GM12875 (cell line): ENCODE measurements at regions not wholly inside any gene's neighbourhood (a gene's known extent, or its start where the extent isn't known, plus 50 kb on each side); places are given as distances from the start of the nearest gene placed in this dataset.

Source experiments
- H3K4me3 ChIP-seq: one replicate; pipeline ENCODE4 v1.5.1; 2011; ENCODE audit warnings: low read depth, low read length, control low read depth
- CTCF ChIP-seq: IDR thresholded peaks from 2 replicates; pipeline ENCODE4 v1.5.1; 2011; ENCODE audit warnings: low read depth, mild to moderate bottlenecking, control low read depth, inconsistent platforms, low read length, moderate library complexity, borderline replicate concordance; ENCODE audit not compliant: insufficient read depth

GRCh38 chr6:21955053-21955595, 341.7 kb downstream of the PRL start:
- no peak overlapping the region for H3K4me3 ChIP-seq
- no peak for TF ChIP-seq CTCF

GRCh38 chr6:21955951-21956350, 340.9 kb downstream of the PRL start:
- no peak overlapping the region for H3K4me3 ChIP-seq
- no peak for TF ChIP-seq CTCF

GRCh38 chr6:21958428-21958827, 338.4 kb downstream of the PRL start:
- no peak for TF ChIP-seq CTCF
- no peak overlapping the region for H3K4me3 ChIP-seq

- no peak for TF ChIP-seq CTCF
- no peak overlapping the region for H3K4me3 ChIP-seq
Observed at GRCh38 chr6:21961226-21961625, 335.6 kb downstream of the PRL start.

- TF ChIP-seq CTCF: no peak
- no peak overlapping the region for H3K4me3 ChIP-seq
Observed at GRCh38 chr6:21965016-21965415, 331.8 kb downstream of the PRL start.

GRCh38 chr6:21965953-21966539, 330.8 kb downstream of the PRL start:
- no peak overlapping the region for H3K4me3 ChIP-seq

More at GRCh38 chr6:21965953-21966539, 330.8 kb downstream of the PRL start:
- no peak for TF ChIP-seq CTCF
